SH-SY5Y (cell line): ENCODE measurements at regions not wholly inside any gene's neighbourhood (a gene's known extent, or its start where the extent isn't known, plus 50 kb on each side); places are given as distances from the start of the nearest gene placed in this dataset.

Source experiments
- GATA2 ChIP-seq: IDR thresholded peaks from 2 replicates; pipeline ENCODE4 v1.6.1; 2011; ENCODE audit warnings: mild to moderate bottlenecking, low read depth, low read length
- GATA3 ChIP-seq: IDR thresholded peaks from 2 replicates; pipeline ENCODE4 v1.6.1; 2011; ENCODE audit warnings: low read depth, mild to moderate bottlenecking, low read length, moderate library complexity

DNA sequence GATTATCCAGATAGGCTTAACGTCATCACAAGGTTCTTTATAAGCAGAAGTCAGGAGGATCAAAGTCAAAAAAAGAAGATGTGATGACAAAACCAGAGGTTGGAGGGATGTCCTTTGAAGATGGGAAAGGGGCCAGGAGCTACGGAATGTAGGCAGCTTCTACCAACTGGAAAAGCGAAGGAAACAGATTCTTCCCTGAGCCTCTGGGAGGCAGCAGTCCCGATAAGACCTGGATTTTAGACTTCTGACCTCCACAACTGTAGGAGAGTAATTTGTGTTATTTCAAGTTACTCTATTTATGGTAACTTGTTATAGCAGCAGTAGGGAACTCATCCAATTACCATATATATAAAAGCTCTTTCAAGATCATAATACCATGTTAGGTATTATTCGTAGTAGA, 98.8 kb upstream of the MYCBP2 start:
- no peak for TF ChIP-seq GATA2
- no peak for TF ChIP-seq GATA3
